Pancreas (tissue), 10 donors: ENCODE measurements at regions not wholly inside any gene's neighbourhood (a gene's known extent, or its start where the extent isn't known, plus 50 kb on each side); places are given as distances from the start of the nearest gene placed in this dataset.

Source experiments
- ATAC-seq, 4 donors: fragments of 200-7000 bp; cut with Tn5 transposase; one replicate each; pipeline versions ENCODE4 v1.8.0 to v1.9.1; 2020; ENCODE audit warnings: mild to moderate bottlenecking in 4 of 4, moderate library complexity in 4 of 4
- DNase-seq, 6 donors: peaks; one replicate each; pipeline ENCODE4 v3.0.0-alpha.2; 2020
- FAIRE-seq: peaks from 2 replicates; lab custom pipeline; 2012; peaks lifted over from hg19 to GRCh38; lab: Jason Lieb, UNC
- H3K27ac ChIP-seq, 4 donors: fragments of 200-600 bp; sonication (generic); 1 replicate in 3 of 4; 2 replicates in 1 of 4; pipeline versions ENCODE4 v1.5.0 to v1.8.0; 2020
- H3K27me3 ChIP-seq, 4 donors: fragments of 200-600 bp; one replicate each; pipeline ENCODE4 v1.8.0; 2021
- H3K36me3 ChIP-seq, 3 donors: fragments of 200-600 bp; sonication (generic) in 1 of 3; one replicate each; pipeline versions ENCODE4 v1.5.0 to v1.8.0; 2020 to 2021
- H3K4me1 ChIP-seq, 3 donors: fragments of 200-600 bp; one replicate each; pipeline ENCODE4 v1.8.0; 2021
- H3K4me3 ChIP-seq, 4 donors: fragments of 200-600 bp; sonication (generic) in 2 of 4; one replicate each; pipeline versions ENCODE4 v1.5.0 to v1.8.0; 2020 to 2021
- H3K9me3 ChIP-seq, 4 donors: fragments of 200-600 bp; one replicate each; pipeline ENCODE4 v1.8.0; 2021
- WGBS, 2 donors: extraction: QIAGEN DNeasy Blood & Tissue Kit; methylation state at CpG; one replicate each; pipeline ENCODE4 v1.1.7; 2013; 5-methylcytosine and 5-hydroxymethylcytosine counted together
- intact Hi-C, 3 donors: fragments of 100-400 bp; cut with DNase I; formaldehyde crosslinking; loops; one replicate each; pipeline versions ENCODE4 v1.11.1 to v1.14.2; 2022
- TF ChIP-seq, protein P1 (sequence below), 4 donors: fragments of 200-600 bp; sonication (generic) in 3 of 4; IDR thresholded peaks; one replicate each; pipeline versions ENCODE4 v1.5.0 to v1.8.0; 2021; ENCODE audit warnings: antibody characterized with exemption in 4 of 4
- donor health status: healthy with polysubstance abuse.
- donor health status: DM: no; HTN: no; CAD: no; lungs with moderate emphysema.
- donor health status: DM: no; HTN: no; CAD: no.
- donor health status: control.
- donor health status: control.
- donor health status: Bipolar disorder and iron deficiency.
- donor health status: DM: yes; HTN: yes; CAD: no.
- donor health status: DM: no; HTN: no; CAD: no.
- donor health status: DM: no; HTN: no; CAD: no.
- donor health status: DM: yes; HTN: yes; CAD: no.

GRCh38 chr12:13687633-13688032, 293.8 kb downstream of the GRIN2B start:
- intact Hi-C loops, result no loop called here
- Histone ChIP-seq H3K4me1 (no peaks in the 10 kb centered on the region), H3K4me3 (no peak overlapping the region), H3K27me3 (no peaks in the 10 kb centered on the region), H3K36me3 (no peaks in the 10 kb centered on the region), H3K27ac (no peak overlapping the region), H3K9me3 (no peaks in the 10 kb centered on the region)
- DNase-seq (no peak), FAIRE-seq (no peak), ATAC-seq (no peak)
- TF ChIP-seq, protein P1, sequence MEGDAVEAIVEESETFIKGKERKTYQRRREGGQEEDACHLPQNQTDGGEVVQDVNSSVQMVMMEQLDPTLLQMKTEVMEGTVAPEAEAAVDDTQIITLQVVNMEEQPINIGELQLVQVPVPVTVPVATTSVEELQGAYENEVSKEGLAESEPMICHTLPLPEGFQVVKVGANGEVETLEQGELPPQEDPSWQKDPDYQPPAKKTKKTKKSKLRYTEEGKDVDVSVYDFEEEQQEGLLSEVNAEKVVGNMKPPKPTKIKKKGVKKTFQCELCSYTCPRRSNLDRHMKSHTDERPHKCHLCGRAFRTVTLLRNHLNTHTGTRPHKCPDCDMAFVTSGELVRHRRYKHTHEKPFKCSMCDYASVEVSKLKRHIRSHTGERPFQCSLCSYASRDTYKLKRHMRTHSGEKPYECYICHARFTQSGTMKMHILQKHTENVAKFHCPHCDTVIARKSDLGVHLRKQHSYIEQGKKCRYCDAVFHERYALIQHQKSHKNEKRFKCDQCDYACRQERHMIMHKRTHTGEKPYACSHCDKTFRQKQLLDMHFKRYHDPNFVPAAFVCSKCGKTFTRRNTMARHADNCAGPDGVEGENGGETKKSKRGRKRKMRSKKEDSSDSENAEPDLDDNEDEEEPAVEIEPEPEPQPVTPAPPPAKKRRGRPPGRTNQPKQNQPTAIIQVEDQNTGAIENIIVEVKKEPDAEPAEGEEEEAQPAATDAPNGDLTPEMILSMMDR (IDR thresholded peaks at IDR 0.05), result no peak

DNA sequence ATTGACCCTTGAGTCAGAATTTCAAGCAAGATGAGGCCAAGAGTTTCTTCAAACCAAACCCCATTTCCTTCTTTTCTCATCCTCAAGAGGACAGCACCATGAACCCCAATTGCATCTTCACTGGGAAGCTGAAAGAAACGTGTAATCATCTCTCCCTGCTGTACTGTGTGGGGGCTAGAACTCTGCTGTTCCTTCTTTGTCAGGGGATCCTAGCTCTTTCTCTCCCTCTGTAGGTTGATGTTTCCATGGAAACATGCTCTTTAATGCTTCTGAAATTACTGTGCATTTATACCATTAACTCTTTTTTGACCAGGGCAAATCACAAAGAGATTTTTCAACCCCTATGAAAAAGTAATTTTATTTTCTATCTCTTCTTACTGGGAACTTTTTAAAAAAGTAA, 295.1 kb downstream of the GRIN2B start:
- FAIRE-seq (no peak), DNase-seq (no peak), ATAC-seq (no peak)
- intact Hi-C loops, result no loop called here
- Histone ChIP-seq H3K27me3 (no peaks in the 10 kb centered on the region), H3K9me3 (no peaks in the 10 kb centered on the region), H3K4me1 (no peaks in the 10 kb centered on the region), H3K27ac (no peak overlapping the region), H3K4me3 (no peak overlapping the region), H3K36me3 (no peaks in the 10 kb centered on the region)
- 55 to 58% methylated on average over 1 of the region's 1 CpG for WGBS, 2 donors
- TF ChIP-seq, protein P1 (IDR thresholded peaks at IDR 0.05), result no peak

GRCh38 chr12:13680916-13681315, 300.5 kb downstream of the GRIN2B start:
- no peak for DNase-seq

DNA sequence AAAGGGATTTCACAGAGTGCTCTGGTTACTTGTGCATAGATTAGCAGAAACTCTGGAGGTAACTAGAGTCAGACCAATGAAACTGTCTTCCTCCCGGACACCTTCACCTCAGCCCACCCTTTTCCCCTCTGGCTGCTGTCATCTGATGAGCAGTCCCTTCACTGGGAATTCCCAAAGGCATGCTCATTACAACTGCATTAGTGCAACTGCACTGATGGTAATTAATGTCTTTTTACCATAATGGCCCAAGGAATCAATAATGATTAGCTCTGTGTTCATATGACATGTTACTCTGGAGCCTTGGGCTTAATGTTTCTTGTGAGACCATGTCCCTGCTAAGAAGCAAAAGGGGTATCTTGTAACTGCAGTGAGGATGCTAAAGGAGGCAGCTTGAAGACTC, 304.5 kb downstream of the GRIN2B start:
- Histone ChIP-seq H3K4me3 (no peak overlapping the region), H3K27me3 (no peaks in the 10 kb centered on the region), H3K4me1 (no peaks in the 10 kb centered on the region), H3K9me3 (no peaks in the 10 kb centered on the region), H3K27ac (no peak overlapping the region), H3K36me3 (no peaks in the 10 kb centered on the region)
- DNase-seq (no peak), ATAC-seq (no peak), FAIRE-seq (no peak)
- 62 to 67% methylated on average over 1 of the region's 1 CpG for whole genome bisulfite sequencing, 2 donors
- intact Hi-C loops, result no loop called here
- TF ChIP-seq, protein P1 (IDR thresholded peaks at IDR 0.05), result no peak

More at GRCh38 chr12:13680916-13681315, 300.5 kb downstream of the GRIN2B start:
- Histone ChIP-seq H3K4me1 (no peaks in the 10 kb centered on the region), H3K27ac (no peak overlapping the region), H3K36me3 (no peaks in the 10 kb centered on the region), H3K27me3 (no peaks in the 10 kb centered on the region), H3K4me3 (no peak overlapping the region), H3K9me3 (no peaks in the 10 kb centered on the region)
- ATAC-seq, result no peak
- no peak for FAIRE-seq
- 58 to 61% methylated on average over 4 of the region's 4 CpGs for WGBS, 2 donors
- intact Hi-C loops, result no loop called here
- TF ChIP-seq, protein P1 (IDR thresholded peaks at IDR 0.05), result no peak

DNA sequence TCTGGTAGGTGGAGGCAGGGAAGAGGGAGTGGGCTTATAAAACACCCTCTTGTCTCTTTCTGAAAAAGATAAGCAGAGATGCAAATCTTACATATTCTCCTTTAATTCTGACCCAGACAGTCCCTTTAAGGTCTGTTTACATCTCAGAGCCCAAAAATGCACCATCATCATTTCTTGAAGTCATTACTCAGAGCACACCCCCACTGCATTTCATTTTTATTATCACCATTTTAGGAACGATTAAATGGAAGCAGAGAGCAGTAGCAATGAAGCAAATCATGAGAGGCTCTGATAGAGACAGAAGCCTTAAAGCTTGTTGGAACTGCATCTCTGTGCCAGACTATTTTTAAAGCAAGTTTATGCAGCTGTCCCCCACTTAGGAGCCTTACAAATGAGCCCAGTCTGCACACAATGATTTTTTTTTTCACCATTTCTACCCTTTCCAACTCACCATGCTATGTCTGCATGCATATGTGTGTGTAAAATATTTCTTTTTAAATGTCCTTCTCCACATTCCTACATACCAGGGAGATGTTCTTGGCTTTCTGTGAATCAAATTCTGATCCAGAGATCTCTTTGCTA, 311.0 kb downstream of the GRIN2B start:
- H3K4me3 ChIP-seq, result no peak overlapping the region
- no peak overlapping the region for H3K27ac ChIP-seq
- intact Hi-C loops, result no loop called here
- no peaks in the 10 kb centered on the region for H3K36me3 ChIP-seq
- no peaks in the 10 kb centered on the region for H3K27me3 ChIP-seq
- DNase-seq, result no peak
- H3K9me3 ChIP-seq, result no peaks in the 10 kb centered on the region
- WGBS, 2 donors, result 42 to 44% methylated on average over 1 of the region's 1 CpG
- ATAC-seq, result no peak
- no peaks in the 10 kb centered on the region for H3K4me1 ChIP-seq
- FAIRE-seq, result no peak
- TF ChIP-seq, protein P1 (IDR thresholded peaks at IDR 0.05), result no peak
